ENCODE measurements at regions not wholly inside any gene's neighbourhood (a gene's known extent, or its start where the extent isn't known, plus 50 kb on each side); places are given as distances from the start of the nearest gene placed in this dataset.

DNA sequence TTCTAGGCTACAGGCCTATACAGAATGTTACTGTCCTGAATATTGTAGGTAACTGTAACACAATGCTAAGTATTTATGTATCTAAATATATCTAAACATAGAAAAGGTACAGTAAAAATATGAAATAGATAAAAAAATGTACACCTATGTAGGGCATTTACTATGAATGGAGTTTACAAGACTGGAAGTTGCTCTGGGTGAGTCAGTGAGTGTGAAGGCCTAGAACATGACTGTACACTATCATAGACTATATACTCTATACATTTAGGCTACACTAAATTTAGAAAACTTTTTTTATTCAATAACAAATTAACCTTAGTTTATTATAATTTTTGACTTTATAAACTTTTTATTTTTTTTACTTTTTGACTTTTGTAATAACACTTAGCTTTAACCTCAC is 136.9 kb downstream of the DUSP10 start:
- H3K27me3 ChIP-seq (replicated peaks; ENCODE audit: insufficient read depth), result no peaks in the 10 kb centered on the region
- no peaks in the 10 kb centered on the region for H3F3A ChIP-seq (ENCODE audit: insufficient read depth)
- no peaks in the 10 kb centered on the region for H4K20me1 ChIP-seq (ENCODE audit: insufficient read depth)
- H3K9me2 ChIP-seq (ENCODE audit: insufficient read depth), result no peaks in the 10 kb centered on the region; the same call in 1 of the 2 replicates
- no peak overlapping the region for H2AFZ ChIP-seq
- no peak overlapping the region for H3K9ac ChIP-seq
- H3K79me2 ChIP-seq (ENCODE audit: insufficient read depth), result no peaks in the 10 kb centered on the region
- H3K4me2 ChIP-seq (ENCODE audit: unreplicated experiment), result no peak overlapping the region
- H3K9me3 ChIP-seq (ENCODE audit: low read depth), result no peaks in the 10 kb centered on the region
- no peaks in the 10 kb centered on the region for H3K36me3 ChIP-seq (ENCODE audit: low read depth)
- no peak overlapping the region for H3K4me3 ChIP-seq
- in situ Hi-C loops (cut with MboI), result no loop called here
- H3K27ac ChIP-seq, result no peak overlapping the region
- no peak for DNase-seq
- no peak for TF ChIP-seq EZH2 (IDR thresholded peaks at IDR 0.05; ENCODE audit: insufficient read depth, poor library complexity, severe bottlenecking)
- no peak for TF ChIP-seq EZH2phosphoT487 (IDR thresholded peaks at IDR 0.05; ENCODE audit: insufficient read depth, low read depth)
- H3K4me1 ChIP-seq (ENCODE audit: insufficient read depth), result peaks cover 11% of the 10 kb centered on the region

DNA sequence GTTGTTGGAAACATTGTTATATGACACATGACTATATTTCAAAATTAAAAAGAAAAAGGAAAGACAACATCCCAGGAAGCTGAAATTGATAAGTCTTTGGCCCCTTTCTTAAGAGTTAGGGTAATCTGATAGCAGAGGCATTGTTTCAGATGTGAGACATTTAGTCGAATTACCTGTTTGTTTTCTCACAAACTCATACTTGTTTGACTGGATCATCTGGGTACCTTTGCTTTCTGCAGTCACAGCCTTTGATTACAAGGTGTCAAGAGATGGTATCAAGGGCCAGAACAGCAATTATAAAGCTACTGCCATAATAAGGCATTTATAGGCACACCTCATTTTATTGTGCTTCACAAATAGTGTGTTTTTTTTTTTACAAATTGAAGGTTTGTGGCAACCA is 136.3 kb downstream of the DUSP10 start:
- no peaks in the 10 kb centered on the region; the same call in 1 of the 2 replicates for H3K9me2 ChIP-seq (ENCODE audit: insufficient read depth)
- no peak overlapping the region for H2AFZ ChIP-seq
- H3K27ac ChIP-seq, result no peak overlapping the region
- no peak overlapping the region for H3K4me3 ChIP-seq
- no peak for TF ChIP-seq EZH2 (IDR thresholded peaks at IDR 0.05; ENCODE audit: insufficient read depth, poor library complexity, severe bottlenecking)
- no peak for TF ChIP-seq EZH2phosphoT487 (IDR thresholded peaks at IDR 0.05; ENCODE audit: insufficient read depth, low read depth)
- H3K27me3 ChIP-seq (replicated peaks; ENCODE audit: insufficient read depth), result no peaks in the 10 kb centered on the region
- no peaks in the 10 kb centered on the region for H3K9me3 ChIP-seq (ENCODE audit: low read depth)
- no peaks in the 10 kb centered on the region for H3K36me3 ChIP-seq (ENCODE audit: low read depth)
- H3F3A ChIP-seq (ENCODE audit: insufficient read depth), result no peaks in the 10 kb centered on the region
- WGBS, 2 experiments (ENCODE audit: low coverage in 1 of 2, low lambda C conversion rate in 2 of 2, missing lambda C conversion rate in 2 of 2), result 86 to 100% methylated on average over 1 of the region's 1 CpG
- H3K9ac ChIP-seq, result no peak overlapping the region
- in situ Hi-C loops (cut with MboI), result no loop called here
- DNase-seq, result no peak
- H3K4me1 ChIP-seq (ENCODE audit: insufficient read depth), result peaks cover 11% of the 10 kb centered on the region
- no peak overlapping the region for H3K4me2 ChIP-seq (ENCODE audit: unreplicated experiment)
- no peaks in the 10 kb centered on the region for H3K79me2 ChIP-seq (ENCODE audit: insufficient read depth)
- no peaks in the 10 kb centered on the region for H4K20me1 ChIP-seq (ENCODE audit: insufficient read depth)

DNA sequence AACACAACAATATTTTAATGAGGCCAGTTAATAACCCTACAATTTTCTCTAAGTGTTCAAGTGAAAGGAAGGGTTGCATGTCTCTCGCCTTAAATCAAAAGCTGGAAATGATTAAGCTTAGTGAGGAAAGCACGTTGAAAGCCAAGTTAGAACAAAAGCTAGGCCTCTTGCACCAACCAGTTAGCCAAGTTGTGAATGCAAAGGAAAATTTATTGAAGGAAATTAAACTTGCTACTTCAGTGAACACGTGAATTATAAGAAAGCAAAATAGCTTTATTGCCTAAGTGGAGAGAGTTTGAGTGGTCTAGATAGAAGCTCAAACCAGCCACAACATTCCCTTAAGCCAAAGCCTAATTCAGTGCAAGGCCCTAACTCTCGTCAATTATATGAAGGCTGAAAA is 135.6 kb downstream of the DUSP10 start:
- Histone ChIP-seq H3K36me3 (ENCODE audit: low read depth) (no peaks in the 10 kb centered on the region), H3F3A (ENCODE audit: insufficient read depth) (no peaks in the 10 kb centered on the region), H3K79me2 (ENCODE audit: insufficient read depth) (no peaks in the 10 kb centered on the region), H3K4me1 (ENCODE audit: insufficient read depth) (peaks cover 11% of the 10 kb centered on the region), H4K20me1 (ENCODE audit: insufficient read depth) (no peaks in the 10 kb centered on the region), H3K27ac (no peak overlapping the region), H2AFZ (no peak overlapping the region), H3K9me3 (ENCODE audit: low read depth) (no peaks in the 10 kb centered on the region), H3K4me2 (ENCODE audit: unreplicated experiment) (no peak overlapping the region), H3K27me3 (replicated peaks; ENCODE audit: insufficient read depth) (no peaks in the 10 kb centered on the region), H3K4me3 (no peak overlapping the region), H3K9me2 (ENCODE audit: insufficient read depth) (no peaks in the 10 kb centered on the region; the same call in 1 of the 2 replicates), H3K9ac (no peak overlapping the region)
- 31 to 42% methylated on average over 4 of the region's 4 CpGs for WGBS, 2 experiments (ENCODE audit: low coverage in 1 of 2, low lambda C conversion rate in 2 of 2, missing lambda C conversion rate in 2 of 2)
- TF ChIP-seq EZH2 (IDR thresholded peaks at IDR 0.05; ENCODE audit: insufficient read depth, poor library complexity, severe bottlenecking) (no peak), EZH2phosphoT487 (IDR thresholded peaks at IDR 0.05; ENCODE audit: insufficient read depth, low read depth) (no peak)
- in situ Hi-C loops (cut with MboI), result no loop called here
- no peak for DNase-seq

DNA sequence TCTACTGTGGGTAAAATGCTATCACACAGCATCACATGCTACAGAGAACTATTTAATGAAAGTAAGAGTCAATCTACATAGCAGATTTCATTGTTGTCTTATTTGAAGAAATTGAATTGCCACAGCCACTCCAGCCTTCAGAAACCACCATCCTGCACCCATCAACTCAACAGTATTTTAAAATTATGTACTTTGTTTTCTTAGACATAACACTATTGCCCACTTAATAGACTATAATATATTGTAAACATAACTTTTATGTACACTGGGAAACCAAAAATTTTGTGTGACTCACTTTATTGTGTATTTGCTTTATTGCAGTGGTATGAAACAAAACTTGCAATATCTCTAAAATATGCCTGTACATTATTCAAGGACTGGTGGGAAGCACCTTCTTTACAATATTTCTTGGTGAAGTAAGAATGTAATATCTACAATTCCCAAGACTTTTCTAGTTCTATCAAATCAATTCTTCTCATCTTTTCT is 133.0 kb downstream of the DUSP10 start:
- in situ Hi-C loops (cut with MboI), result no loop called here

DNA sequence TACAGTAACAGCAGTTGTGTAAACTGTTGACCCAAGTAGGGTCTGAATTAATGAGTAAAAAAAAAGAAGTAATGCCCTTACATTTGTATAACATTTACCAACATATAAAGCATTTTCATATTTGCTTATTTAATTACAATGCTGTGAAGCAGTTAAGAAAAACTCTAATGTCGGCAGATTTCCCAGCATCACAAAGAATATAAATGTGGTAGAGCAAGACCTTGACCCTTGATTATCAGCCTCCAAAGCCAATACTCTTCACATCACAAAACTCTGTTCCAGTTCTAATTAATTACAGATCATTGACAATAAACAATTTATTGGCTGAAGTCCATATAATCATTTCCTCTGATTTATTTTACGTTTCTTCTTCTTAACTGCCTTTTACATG is 130.2 kb downstream of the DUSP10 start:
- Histone ChIP-seq H3K4me2 (ENCODE audit: unreplicated experiment) (no peak overlapping the region), H3K79me2 (ENCODE audit: insufficient read depth) (no peaks in the 10 kb centered on the region), H3K27me3 (replicated peaks; ENCODE audit: insufficient read depth) (no peaks in the 10 kb centered on the region), H4K20me1 (ENCODE audit: insufficient read depth) (no peaks in the 10 kb centered on the region), H3K9me3 (ENCODE audit: low read depth) (no peaks in the 10 kb centered on the region), H3K4me1 (ENCODE audit: insufficient read depth) (peaks cover 15% of the 10 kb centered on the region), H3K36me3 (ENCODE audit: low read depth) (no peaks in the 10 kb centered on the region), H3F3A (ENCODE audit: insufficient read depth) (peaks cover 19% of the 10 kb centered on the region; the same call in 1 of the 2 replicates), H3K27ac (no peak overlapping the region), H3K9me2 (ENCODE audit: insufficient read depth) (no peaks in the 10 kb centered on the region), H2AFZ (0 out of 2 replicates have a peak overlapping the region, but pooled peaks have one; percentile 72), H3K4me3 (no peak overlapping the region), H3K9ac (no peak overlapping the region)
- DNase-seq, result no peak
- in situ Hi-C loops (cut with MboI), result no loop called here
- 42 to 44% methylated on average over 2 of the region's 2 CpGs for WGBS, 2 experiments (ENCODE audit: low coverage in 1 of 2, low lambda C conversion rate in 2 of 2, missing lambda C conversion rate in 2 of 2)
- TF ChIP-seq EZH2 (IDR thresholded peaks at IDR 0.05; ENCODE audit: insufficient read depth, poor library complexity, severe bottlenecking) (no peak), EZH2phosphoT487 (IDR thresholded peaks at IDR 0.05; ENCODE audit: insufficient read depth, low read depth) (no peak)

More for the DNA sequence above, 133.0 kb downstream of the DUSP10 start:
- TF ChIP-seq EZH2 (IDR thresholded peaks at IDR 0.05; ENCODE audit: insufficient read depth, poor library complexity, severe bottlenecking) (no peak), EZH2phosphoT487 (IDR thresholded peaks at IDR 0.05; ENCODE audit: insufficient read depth, low read depth) (no peak)
- Histone ChIP-seq H3K36me3 (ENCODE audit: low read depth) (no peaks in the 10 kb centered on the region), H4K20me1 (ENCODE audit: insufficient read depth) (no peaks in the 10 kb centered on the region), H3K27me3 (replicated peaks; ENCODE audit: insufficient read depth) (no peaks in the 10 kb centered on the region), H3K4me3 (no peak overlapping the region), H3K4me2 (ENCODE audit: unreplicated experiment) (no peak overlapping the region), H3K9me2 (ENCODE audit: insufficient read depth) (no peaks in the 10 kb centered on the region), H3K9ac (no peak overlapping the region), H3K27ac (no peak overlapping the region), H3K9me3 (ENCODE audit: low read depth) (no peaks in the 10 kb centered on the region), H3K79me2 (ENCODE audit: insufficient read depth) (no peaks in the 10 kb centered on the region), H2AFZ (no peak overlapping the region), H3F3A (ENCODE audit: insufficient read depth) (peaks cover 19% of the 10 kb centered on the region; the same call in 1 of the 2 replicates), H3K4me1 (ENCODE audit: insufficient read depth) (peaks cover 15% of the 10 kb centered on the region)
- no peak for DNase-seq
